SH-SY5Y (cell line): ENCODE measurements at regions not wholly inside any gene's neighbourhood (a gene's known extent, or its start where the extent isn't known, plus 50 kb on each side); places are given as distances from the start of the nearest gene placed in this dataset.

Source experiments
- GATA2 ChIP-seq: IDR thresholded peaks from 2 replicates; pipeline ENCODE4 v1.6.1; 2011; ENCODE audit warnings: mild to moderate bottlenecking, low read depth, low read length
- GATA3 ChIP-seq: IDR thresholded peaks from 2 replicates; pipeline ENCODE4 v1.6.1; 2011; ENCODE audit warnings: low read depth, mild to moderate bottlenecking, low read length, moderate library complexity

DNA sequence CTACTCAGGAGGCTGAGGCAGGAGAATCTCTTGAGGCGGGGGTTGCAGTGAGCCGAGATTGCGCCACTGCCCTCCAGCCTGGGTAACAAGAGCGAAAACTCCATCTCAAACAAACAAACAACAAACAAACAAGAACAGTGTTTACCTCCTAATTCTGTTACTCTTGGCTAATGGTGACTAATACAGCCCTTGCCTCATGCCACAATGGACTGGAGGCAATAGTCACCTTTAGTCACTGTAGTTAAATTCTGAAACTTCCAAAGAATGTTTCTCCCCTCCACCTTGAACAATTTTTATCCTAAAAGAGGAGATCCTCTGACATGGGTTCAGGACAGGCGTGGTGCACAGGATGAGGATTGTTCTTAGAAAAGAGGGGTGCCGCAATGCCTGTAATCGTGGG is 241.2 kb upstream of the CTSO start:
- TF ChIP-seq GATA3: no peak
- TF ChIP-seq GATA2: no peak

DNA sequence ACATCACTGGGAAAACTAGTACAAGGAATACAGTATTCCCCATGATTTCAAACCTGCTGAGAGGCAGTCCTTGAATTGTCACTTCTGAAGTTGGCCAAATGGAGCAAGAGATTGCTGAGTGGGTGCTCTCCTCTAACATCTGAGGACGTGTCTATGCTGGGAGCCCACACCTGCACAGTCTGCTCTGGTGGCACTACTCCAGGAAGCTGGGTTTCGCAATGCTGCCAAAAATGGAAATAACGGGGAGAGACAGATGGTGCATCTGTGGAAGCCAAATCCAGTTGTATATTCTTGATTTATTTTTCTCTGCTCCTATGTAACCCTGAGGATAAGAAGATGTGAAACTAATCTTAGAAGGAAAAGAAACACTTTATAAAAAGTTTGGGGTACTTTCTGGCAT is 240.1 kb upstream of the CTSO start:
- TF ChIP-seq GATA3 (no peak), GATA2 (no peak)

DNA sequence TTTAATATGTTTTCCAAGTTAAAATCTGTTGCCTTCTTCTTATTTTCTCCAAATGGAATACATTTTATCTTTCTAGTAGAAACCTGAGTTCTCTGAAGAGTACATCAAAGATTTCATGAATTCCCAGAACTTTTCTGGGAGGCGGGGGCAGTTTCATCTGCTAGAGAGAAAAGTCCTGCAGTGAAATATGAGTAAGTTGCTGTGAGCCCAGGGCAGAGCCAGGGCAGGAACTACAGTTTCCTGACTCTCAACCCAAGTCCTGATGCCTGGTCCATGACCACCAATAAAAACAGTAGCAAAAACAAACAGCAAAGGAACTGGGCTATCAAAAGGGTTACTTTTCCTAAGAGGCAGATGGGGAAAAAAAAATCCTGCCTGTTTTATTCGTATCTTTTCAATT is 239.4 kb upstream of the CTSO start:
- TF ChIP-seq GATA3 (no peak), GATA2 (no peak)

DNA sequence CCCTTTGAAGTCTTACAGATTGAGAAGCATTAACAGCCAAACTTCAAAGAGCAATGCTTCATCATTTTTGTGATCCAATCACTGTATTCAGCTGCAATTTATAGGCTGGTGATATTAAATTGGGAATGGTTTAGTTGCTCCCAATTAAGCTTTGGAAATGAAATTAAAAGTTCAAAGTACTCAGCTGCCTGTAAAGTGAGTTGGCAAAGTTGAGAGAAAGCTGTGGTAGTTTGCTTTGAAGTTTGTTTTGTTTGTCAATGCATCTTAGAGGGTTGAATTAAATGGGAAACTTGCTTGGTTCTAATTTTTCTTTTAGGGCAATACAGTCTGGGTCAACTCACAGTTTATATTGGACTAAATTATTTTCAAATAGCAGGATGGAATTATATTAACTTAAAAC is 238.4 kb upstream of the CTSO start:
- TF ChIP-seq GATA3 (no peak), GATA2 (no peak)

DNA sequence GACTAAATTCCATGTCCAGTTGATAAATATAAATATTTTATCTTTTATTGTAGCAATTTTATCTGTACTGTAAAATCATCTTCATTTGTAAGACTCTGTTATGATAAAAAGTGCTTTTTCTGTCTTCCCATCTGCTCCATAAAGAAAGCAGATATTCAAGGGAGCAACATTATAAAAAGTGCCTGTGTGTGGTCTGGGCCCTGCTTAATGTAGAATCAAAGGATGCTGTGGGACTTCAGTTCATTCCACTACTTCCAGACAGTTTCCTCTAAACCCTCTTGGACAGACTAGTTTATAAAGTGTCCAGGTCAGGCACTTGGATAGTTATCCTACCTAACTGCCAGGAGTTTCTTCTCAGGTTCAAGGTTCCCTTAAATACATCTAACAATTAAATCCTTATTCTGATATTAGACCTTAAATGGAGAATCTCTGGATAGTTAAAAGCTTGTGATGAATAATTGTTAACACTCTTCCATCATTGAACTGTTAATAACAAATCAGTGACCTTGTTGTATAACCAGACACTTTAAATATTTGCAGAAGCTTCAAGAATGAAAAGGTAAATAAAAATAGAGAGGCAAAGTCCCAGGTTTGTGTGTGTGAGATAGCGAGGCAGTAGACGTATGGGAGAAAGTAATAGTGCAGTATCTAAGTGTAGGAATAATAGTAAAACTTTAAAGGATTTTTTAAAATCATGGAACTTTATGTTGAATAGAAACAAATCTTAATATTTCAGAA is 237.5 kb upstream of the CTSO start:
- TF ChIP-seq GATA3: no peak

DNA sequence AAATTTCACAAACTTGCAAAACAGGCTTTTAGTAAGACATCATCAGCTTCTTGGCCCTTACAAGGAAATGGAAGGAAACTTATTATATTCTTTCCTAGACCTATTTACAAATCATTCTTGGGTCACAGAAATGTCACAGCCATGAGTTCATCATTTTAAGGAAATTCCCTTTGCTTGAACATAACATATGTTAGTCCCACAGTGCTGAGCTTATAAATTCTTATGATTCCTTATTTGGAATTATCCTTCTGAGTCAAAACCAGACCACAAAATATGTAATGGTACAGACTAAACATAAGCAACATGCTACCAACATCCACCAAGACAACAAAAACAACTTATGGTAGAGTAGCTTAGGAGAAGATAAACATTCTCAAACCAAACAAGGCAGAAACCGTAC is 236.9 kb upstream of the CTSO start:
- TF ChIP-seq GATA2 (no peak), GATA3 (no peak)

DNA sequence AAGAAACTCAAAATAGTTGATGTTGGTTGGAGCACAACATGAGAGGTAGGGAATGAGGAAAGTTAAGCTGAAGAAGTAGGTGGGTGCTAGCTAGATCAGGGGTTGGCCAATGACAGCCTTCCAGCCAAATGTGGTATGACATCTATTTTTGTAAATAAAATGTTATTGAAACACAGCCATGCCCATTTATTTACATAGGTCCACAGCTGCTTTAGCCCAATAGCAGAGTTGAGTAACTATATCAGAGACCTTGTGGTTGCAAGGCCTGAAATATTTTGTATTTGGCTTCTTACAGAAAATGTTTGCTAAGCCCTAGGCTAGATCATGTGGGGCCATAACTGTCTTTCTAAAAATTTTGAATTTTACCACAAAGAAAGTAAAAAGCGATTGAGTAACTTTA is 234.9 kb upstream of the CTSO start:
- TF ChIP-seq GATA3: no peak
- TF ChIP-seq GATA2: no peak

DNA sequence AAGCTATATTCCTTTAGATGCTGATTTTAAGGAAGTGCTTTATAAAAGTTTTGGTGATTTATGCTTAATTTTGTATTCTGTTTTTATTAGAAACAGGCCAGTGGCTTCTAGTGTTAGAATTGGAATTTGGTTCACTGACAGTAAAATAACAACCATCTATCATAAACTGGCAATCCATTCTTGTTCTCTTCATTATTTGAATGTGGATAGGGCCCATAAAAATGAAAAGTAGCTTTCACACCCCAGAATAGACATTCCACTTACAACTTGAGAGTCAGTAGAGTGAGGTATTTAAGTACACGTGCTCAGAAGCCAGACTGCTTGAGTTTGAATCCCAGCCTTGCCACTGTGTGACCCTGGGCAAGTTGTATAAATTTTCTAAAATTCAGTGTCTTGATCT is 232.4 kb upstream of the CTSO start:
- TF ChIP-seq GATA2: no peak

DNA sequence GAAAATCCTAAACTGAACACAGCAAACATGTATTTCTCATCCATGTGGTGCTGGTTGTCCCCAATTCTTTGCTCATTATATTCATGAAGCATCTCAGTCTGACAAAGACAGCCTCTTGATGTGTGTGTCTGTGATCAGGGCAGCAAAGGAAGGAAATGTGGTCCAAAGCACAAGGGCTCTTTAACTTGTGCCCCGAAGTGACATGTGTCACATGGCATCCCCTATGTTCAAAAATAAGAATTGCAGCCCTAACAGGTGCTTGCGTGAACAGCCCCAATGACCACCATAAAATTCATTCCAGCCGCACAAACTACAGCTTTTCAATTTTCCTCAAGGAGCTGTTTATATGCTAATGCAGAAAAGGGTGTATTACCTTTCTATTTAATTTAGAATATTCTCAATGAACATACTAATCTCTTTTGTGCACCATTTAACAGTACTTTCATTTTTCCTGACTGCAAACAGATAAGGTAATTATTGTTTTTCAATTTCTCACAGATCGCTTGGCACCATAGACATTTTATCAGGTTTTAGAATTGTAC is 231.9 kb upstream of the CTSO start:
- TF ChIP-seq GATA3: no peak
- no peak for TF ChIP-seq GATA2

DNA sequence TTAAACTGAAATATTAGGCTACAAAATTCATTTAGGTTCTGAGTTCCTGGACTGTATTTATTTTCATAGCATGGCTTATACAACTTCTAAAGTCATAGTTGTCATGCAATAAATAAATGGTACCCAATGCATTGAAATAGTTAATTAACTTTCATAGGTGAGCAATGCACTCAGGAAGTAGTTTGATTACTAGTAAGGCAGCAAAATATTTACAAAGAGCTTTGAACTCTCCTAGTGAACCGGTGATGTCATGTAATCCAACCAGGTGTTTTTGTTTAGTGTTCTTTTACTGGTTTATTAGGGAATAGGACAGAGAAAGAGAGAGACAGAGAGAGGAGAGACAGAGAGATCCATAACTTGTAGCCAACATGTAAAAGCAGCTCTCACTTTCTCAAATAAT is 228.6 kb upstream of the CTSO start:
- TF ChIP-seq GATA2 (no peak), GATA3 (no peak)

DNA sequence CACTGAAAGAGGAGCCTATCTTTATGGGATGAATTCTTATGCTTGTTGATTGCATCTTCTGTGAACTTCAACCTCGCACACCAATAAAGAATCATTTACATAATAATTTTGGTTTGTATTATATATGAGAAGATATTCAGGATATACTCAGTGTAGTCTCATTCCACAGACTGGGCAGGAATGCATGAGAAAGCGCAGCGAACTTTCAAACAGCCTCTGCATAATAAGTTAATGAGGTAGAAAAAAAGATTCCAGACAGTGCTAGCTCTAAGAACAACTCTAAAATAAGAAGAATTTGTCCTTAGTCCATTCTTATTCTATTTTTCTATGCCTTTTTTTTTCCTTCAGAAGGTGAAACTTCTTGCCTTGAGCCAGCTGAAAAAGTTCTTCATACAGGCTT is 224.3 kb upstream of the CTSO start:
- no peak for TF ChIP-seq GATA2
- TF ChIP-seq GATA3: no peak

DNA sequence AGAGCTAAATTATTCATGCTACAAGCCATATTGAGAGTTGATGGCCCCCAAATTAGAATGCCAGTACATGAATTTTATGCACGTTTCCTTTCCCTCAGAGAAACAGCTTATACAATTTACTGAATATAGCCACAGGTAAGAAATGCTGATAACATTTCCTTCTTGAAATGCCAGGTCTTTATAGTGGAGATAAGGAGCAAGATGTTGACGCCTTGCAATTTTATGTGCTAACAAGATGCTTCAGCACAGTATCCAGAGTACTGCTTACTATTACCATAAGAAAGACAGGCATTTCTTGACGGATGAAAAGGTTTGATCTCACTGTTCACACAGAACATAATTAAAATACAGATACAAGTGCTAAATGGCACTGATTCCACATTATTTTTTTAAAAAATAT is 223.2 kb upstream of the CTSO start:
- TF ChIP-seq GATA2 (no peak), GATA3 (no peak)

DNA sequence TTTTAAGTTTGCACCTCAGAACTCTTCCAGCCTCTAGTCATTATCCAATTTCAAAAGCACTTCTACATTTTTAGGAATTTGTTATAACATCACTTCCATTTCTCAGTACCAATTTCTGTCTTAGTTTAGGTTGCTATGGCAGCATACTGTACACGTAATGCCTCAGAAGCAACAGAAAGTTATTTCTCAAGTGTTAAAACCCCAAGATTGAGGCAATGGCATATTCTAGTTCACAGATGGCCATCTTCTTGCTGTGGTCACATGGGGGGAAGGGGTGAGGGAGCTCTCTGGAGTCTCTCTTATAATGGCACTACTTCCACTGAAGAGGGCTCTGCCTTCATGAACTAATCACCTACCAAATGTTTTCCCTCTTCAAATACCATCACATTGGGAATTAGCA is 220.3 kb upstream of the CTSO start:
- no peak for TF ChIP-seq GATA3
- TF ChIP-seq GATA2: no peak

DNA sequence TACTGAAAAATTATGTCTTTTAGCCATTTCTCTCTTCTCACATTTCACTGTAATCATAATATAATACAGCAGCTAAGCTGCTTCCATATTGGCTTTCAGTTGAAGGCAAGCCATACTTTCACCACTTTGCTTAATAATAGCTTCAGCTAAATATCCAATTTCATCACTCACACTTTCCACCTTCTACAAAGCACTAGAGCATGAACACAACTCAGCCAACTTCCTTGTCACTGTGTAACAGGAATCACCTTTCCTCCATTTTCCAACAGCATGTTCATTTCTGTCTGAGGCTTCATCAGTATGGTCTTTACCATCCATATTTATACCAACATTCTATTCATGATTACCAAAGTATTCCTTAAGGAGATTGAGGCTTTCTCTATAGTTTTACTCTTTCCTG is 219.8 kb upstream of the CTSO start:
- no peak for TF ChIP-seq GATA2
- TF ChIP-seq GATA3: no peak

DNA sequence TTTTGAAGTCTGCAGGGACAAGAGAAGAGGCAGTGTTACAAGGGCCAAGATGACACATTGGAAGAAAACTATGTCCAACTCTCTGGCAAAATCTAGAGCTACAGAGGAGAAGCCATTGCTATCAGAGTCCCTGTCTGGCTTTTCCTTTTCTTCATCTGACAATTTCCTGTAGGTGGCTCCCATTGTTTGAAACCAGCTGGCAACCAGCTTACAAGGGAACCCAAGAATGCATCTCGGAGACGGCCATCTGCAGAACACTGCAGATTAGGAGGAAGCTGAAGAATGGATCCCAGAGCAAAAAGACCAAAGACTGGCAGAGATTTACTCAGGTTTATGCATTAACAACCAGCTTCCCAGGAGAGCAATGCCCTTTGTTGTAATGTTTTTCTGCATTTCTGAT is 216.2 kb upstream of the CTSO start:
- no peak for TF ChIP-seq GATA2
- no peak for TF ChIP-seq GATA3

DNA sequence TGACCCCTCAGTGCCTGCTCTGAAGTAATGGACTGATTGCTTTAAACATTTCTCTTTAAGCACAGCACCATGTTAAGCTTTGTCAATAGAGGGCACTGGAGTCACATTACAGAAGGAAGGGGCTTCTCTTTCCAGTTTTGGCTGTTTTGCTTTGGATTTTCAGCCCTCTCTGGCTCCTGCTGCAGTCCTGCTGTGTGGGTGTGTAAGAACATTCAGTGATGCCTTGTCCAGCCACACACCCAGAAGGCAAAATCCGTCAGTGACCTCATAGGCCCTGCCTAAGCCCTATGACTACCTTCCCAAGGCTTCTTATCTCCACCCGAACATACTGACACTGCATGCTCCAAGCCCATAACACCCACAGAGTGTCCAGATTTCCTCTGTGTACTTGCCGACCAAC is 215.3 kb upstream of the CTSO start:
- TF ChIP-seq GATA3 (no peak), GATA2 (no peak)

DNA sequence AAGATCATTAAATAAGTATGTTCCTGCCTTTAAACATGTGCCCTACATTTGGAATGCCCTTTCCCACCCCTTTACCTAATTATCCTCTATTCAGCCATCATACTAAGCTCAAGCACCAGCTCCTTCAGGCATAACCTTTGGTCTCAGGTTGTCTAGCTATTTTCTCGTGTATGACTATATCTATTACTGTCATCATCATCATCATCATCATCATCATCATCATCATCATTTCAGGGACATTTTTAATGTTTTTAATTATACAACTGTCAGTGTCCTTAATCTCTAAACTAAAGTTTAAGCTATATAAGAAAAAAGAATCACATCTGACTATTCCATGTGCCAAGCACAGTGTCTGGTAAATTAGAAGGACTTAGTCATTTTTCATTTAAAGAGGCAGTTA is 214.6 kb upstream of the CTSO start:
- no peak for TF ChIP-seq GATA2
- TF ChIP-seq GATA3: no peak
